CD14-positive monocyte (primary cell): ENCODE measurements at regions not wholly inside any gene's neighbourhood (a gene's known extent, or its start where the extent isn't known, plus 50 kb on each side); places are given as distances from the start of the nearest gene placed in this dataset.

Experiments
- DNase-seq, 3 donors: peaks; one replicate each; pipeline ENCODE4 v3.0.0-alpha.2; 2011 to 2022
- H2AFZ ChIP-seq: 2 replicates; pipeline ENCODE4 v1.6.0; 2012; ENCODE audit warnings: mild to moderate bottlenecking, low read depth, low read length, inconsistent platforms; ENCODE audit not compliant: insufficient read depth, poor library complexity, severe bottlenecking
- H3K27ac ChIP-seq, 2 donors: 1 replicate in 1 of 2; 2 replicates in 1 of 2; pipeline ENCODE4 v1.5.1; 2012 to 2013; ENCODE audit warnings: low read length in 2 of 2, control low read depth in 1 of 2, inconsistent platforms in 1 of 2, low read depth in 1 of 2, mild to moderate bottlenecking in 1 of 2
- H3K27me3 ChIP-seq, 2 donors: one replicate each; pipeline versions ENCODE4 v1.6.0 to v1.6.1; 2011 to 2013; ENCODE audit warnings: low read length in 2 of 2; ENCODE audit not compliant: control insufficient read depth in 2 of 2, insufficient read depth in 2 of 2
- H3K36me3 ChIP-seq, 2 donors: replicated peaks in 1 of 2; 1 replicate in 1 of 2; 2 replicates in 1 of 2; pipeline versions ENCODE4 v1.5.1 to v1.6.1; 2012 to 2013; ENCODE audit warnings: low read length in 2 of 2, control low read depth in 1 of 2, inconsistent platforms in 1 of 2, mild to moderate bottlenecking in 1 of 2; ENCODE audit not compliant: insufficient read depth in 2 of 2, control insufficient read depth in 1 of 2
- H3K4me1 ChIP-seq, 2 donors: 1 replicate in 1 of 2; 2 replicates in 1 of 2; pipeline versions ENCODE4 v1.5.1 to v1.6.1; 2012 to 2013; ENCODE audit warnings: low read length in 2 of 2, control low read depth in 1 of 2, inconsistent platforms in 1 of 2, mild to moderate bottlenecking in 1 of 2, moderate library complexity in 1 of 2; ENCODE audit not compliant: insufficient read depth in 2 of 2, control insufficient read depth in 1 of 2
- H3K4me2 ChIP-seq: replicated peaks from 2 replicates; pipeline ENCODE3; 2012; ENCODE audit warnings: low read length, moderate library complexity, mild to moderate bottlenecking; ENCODE audit not compliant: poor library complexity, severe bottlenecking; ENCODE audit errors: extremely low read depth
- H3K4me3 ChIP-seq, 3 experiments: fragments of 200-600 bp in 1 of 3; sonication (generic) in 1 of 3; replicated peaks in 1 of 3; 1 replicate in 2 of 3; 2 replicates in 1 of 3; pipeline ENCODE4 v1.5.1; 2011 to 2013; ENCODE audit warnings: low read length in 3 of 3, mild to moderate bottlenecking in 3 of 3, control low read depth in 2 of 3, low read depth in 2 of 3, inconsistent platforms in 1 of 3, moderate library complexity in 1 of 3
- H3K79me2 ChIP-seq: 2 replicates; pipeline ENCODE4 v1.6.0; 2012; ENCODE audit warnings: mild to moderate bottlenecking, control low read depth, inconsistent platforms, low read length, moderate library complexity; ENCODE audit not compliant: insufficient read depth
- H3K9ac ChIP-seq: 2 replicates; pipeline ENCODE4 v1.6.0; 2017; ENCODE audit warnings: low read length, mild to moderate bottlenecking; ENCODE audit not compliant: insufficient read depth, poor library complexity, severe bottlenecking
- H3K9me3 ChIP-seq, 2 donors: replicated peaks in 1 of 2; 1 replicate in 1 of 2; 2 replicates in 1 of 2; pipeline versions ENCODE4 v1.5.1 to v1.6.1; 2012 to 2013; ENCODE audit warnings: low read length in 2 of 2, control low read depth in 1 of 2; ENCODE audit not compliant: control insufficient read depth in 1 of 2, insufficient read depth in 1 of 2
- H4K20me1 ChIP-seq: 2 replicates; pipeline ENCODE4 v1.6.0; 2012; ENCODE audit warnings: mild to moderate bottlenecking, low read length, control low read depth, moderate library complexity; ENCODE audit not compliant: insufficient read depth
- H3K27ac Mint-ChIP-seq, 7 donors: one replicate each; pipeline ENCODE4 v1.8.0; 2020; ENCODE audit warnings: mild to moderate bottlenecking in 7 of 7, mixed read lengths in 7 of 7, moderate library complexity in 6 of 7, inconsistent platforms in 2 of 7
- H3K27me3 Mint-ChIP-seq, 3 donors: one replicate each; pipeline ENCODE4 v1.8.0; 2021 to 2022; ENCODE audit warnings: low read depth in 3 of 3, mild to moderate bottlenecking in 3 of 3, mixed read lengths in 3 of 3, moderate library complexity in 3 of 3, inconsistent platforms in 1 of 3
- H3K36me3 Mint-ChIP-seq, 2 donors: one replicate each; pipeline ENCODE4 v1.8.0; 2020; ENCODE audit warnings: mixed read lengths in 2 of 2, inconsistent platforms in 1 of 2, mild to moderate bottlenecking in 1 of 2
- H3K4me1 Mint-ChIP-seq: one replicate; pipeline ENCODE4 v1.8.0; 2020; ENCODE audit warnings: mild to moderate bottlenecking, mixed read lengths
- H3K4me3 Mint-ChIP-seq, 2 donors: one replicate each; pipeline ENCODE4 v1.8.0; 2020; ENCODE audit warnings: mild to moderate bottlenecking in 2 of 2, mixed read lengths in 2 of 2, moderate library complexity in 1 of 2
- H3K9me3 Mint-ChIP-seq, 7 donors: one replicate each; pipeline ENCODE4 v1.8.0; 2020 to 2022; ENCODE audit warnings: mixed read lengths in 7 of 7, mild to moderate bottlenecking in 6 of 7, moderate library complexity in 6 of 7, inconsistent platforms in 2 of 7
- WGBS: methylation state at CpG from one replicate; pipeline ENCODE4 v1.1.5; 2013; ENCODE audit warnings: missing lambda C conversion rate; ENCODE audit not compliant: insufficient coverage; 5-methylcytosine and 5-hydroxymethylcytosine counted together
- intact Hi-C, 2 donors: fragments of 100-400 bp; cut with micrococcal nuclease; formaldehyde crosslinking; loops; one replicate each; pipeline versions ENCODE4 v1.15.0 to v1.15.1; 2023
- TF ChIP-seq, protein P1 (sequence below): fragments of 200-600 bp; IDR thresholded peaks from one replicate; pipeline ENCODE4 v1.8.0; 2022; ENCODE audit warnings: antibody characterized with exemption, mild to moderate bottlenecking

DNA sequence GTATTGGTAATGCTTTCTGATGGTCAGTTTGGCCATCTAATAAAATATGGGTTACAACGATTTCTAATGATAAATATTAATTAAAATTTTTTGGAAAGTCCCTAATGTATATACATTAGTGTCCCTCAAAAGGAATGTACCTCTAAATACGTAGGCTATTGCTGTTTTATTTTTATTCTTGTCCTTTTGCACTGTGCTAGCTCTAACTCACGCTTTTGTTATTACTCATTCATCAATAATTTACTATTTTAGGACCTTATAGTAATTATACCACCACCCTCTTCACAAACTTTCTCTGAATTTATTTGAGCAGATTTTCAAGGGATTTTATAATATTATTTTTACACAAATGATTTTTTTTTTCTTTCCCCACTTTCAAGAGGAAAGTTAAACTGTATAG lies 795.9 kb upstream of the PCDH9 start:
- Mint-ChIP-seq H3K4me1 (no peaks in the 10 kb centered on the region), H3K27ac (no peak overlapping the region), H3K9me3 (peaks cover 0 to 8% (median 4%) of the 10 kb centered on the region in 7 donors), H3K4me3 (no peak overlapping the region), H3K27me3 (no peaks in the 10 kb centered on the region), H3K36me3 (no peaks in the 10 kb centered on the region)
- Histone ChIP-seq H3K4me3 (no peak overlapping the region), H3K9me3 (peaks cover 5 to 9% of the 10 kb centered on the region in 2 donors), H3K4me2 (no peak overlapping the region), H2AFZ (no peak overlapping the region), H4K20me1 (no peaks in the 10 kb centered on the region), H3K79me2 (no peaks in the 10 kb centered on the region), H3K36me3 (no peaks in the 10 kb centered on the region), H3K27ac (no peak overlapping the region), H3K4me1 (no peaks in the 10 kb centered on the region), H3K27me3 (no peaks in the 10 kb centered on the region), H3K9ac (no peak overlapping the region)
- TF ChIP-seq, protein P1, sequence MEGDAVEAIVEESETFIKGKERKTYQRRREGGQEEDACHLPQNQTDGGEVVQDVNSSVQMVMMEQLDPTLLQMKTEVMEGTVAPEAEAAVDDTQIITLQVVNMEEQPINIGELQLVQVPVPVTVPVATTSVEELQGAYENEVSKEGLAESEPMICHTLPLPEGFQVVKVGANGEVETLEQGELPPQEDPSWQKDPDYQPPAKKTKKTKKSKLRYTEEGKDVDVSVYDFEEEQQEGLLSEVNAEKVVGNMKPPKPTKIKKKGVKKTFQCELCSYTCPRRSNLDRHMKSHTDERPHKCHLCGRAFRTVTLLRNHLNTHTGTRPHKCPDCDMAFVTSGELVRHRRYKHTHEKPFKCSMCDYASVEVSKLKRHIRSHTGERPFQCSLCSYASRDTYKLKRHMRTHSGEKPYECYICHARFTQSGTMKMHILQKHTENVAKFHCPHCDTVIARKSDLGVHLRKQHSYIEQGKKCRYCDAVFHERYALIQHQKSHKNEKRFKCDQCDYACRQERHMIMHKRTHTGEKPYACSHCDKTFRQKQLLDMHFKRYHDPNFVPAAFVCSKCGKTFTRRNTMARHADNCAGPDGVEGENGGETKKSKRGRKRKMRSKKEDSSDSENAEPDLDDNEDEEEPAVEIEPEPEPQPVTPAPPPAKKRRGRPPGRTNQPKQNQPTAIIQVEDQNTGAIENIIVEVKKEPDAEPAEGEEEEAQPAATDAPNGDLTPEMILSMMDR: no peak
- intact Hi-C loops: no loop called here
- no peak for DNase-seq
- WGBS: no CpG with 5 or more reads among the region's 3 CpGs

DNA sequence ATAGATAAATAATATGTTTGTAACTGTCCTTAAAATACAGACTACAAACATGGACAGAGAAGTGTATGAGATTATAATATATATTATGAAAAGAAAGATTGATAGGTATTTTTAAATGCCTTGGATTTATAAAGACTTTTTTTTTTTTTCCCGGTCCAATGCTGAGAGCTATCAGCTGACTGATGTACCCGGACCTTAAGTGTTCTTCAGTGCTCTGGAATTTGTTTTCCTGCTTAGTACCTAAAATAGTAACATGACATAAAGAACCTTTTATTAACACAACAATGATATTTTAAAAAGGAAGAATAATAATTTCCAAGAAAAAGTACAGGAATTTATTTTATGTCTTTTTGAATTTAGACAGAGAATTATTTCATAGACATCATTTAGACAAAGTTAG lies 795.5 kb upstream of the PCDH9 start:
- Histone ChIP-seq H3K9ac (no peak overlapping the region), H3K4me2 (no peak overlapping the region)
- TF ChIP-seq, protein P1: no peak

More for the DNA sequence above, 795.5 kb upstream of the PCDH9 start:
- no CpG with 5 or more reads among the region's 2 CpGs for WGBS
- Histone ChIP-seq H2AFZ (no peak overlapping the region), H3K4me1 (no peaks in the 10 kb centered on the region), H3K27ac (no peak overlapping the region), H4K20me1 (no peaks in the 10 kb centered on the region), H3K36me3 (no peaks in the 10 kb centered on the region), H3K4me3 (no peak overlapping the region), H3K9me3 (peaks cover 5 to 9% of the 10 kb centered on the region in 2 donors), H3K27me3 (no peaks in the 10 kb centered on the region), H3K79me2 (no peaks in the 10 kb centered on the region)
- Mint-ChIP-seq H3K36me3 (no peaks in the 10 kb centered on the region), H3K27ac (no peak overlapping the region), H3K9me3 (peaks cover 0 to 8% (median 4%) of the 10 kb centered on the region in 7 donors), H3K4me1 (no peaks in the 10 kb centered on the region), H3K27me3 (no peaks in the 10 kb centered on the region), H3K4me3 (no peak overlapping the region)
- intact Hi-C loops: no loop called here
- no peak for DNase-seq
